Caco-2 (cell line): ENCODE measurements at regions not wholly inside any gene's neighbourhood (a gene's known extent, or its start where the extent isn't known, plus 50 kb on each side); places are given as distances from the start of the nearest gene placed in this dataset.

ENCODE experiments used
- BruUV-seq: library from RNA; stranded (reverse); fragments of 400-500 nt; replicated peaks from 2 replicates; lab custom pipeline; 2021; lab: Mats Ljungman, UMichigan
- CTCF ChIA-PET: fragments of 300-600 bp; sonication (Branson Sonifier 250); formaldehyde crosslinking; loops from one replicate; lab custom pipeline; 2022; ENCODE audit warnings: antibody characterized with exemption; lab: Charles Lee
- POLR2A ChIA-PET: fragments of 300-600 bp; sonication (Branson Sonifier 250); formaldehyde crosslinking; loops from one replicate; lab custom pipeline; 2022; ENCODE audit warnings: antibody characterized with exemption; lab: Charles Lee
- DNase-seq, 2 experiments: peaks; one replicate each; pipeline versions ENCODE4 v3.0.0 to v3.0.0-alpha.2; 2020 to 2022
- H3K27me3 ChIP-seq: replicated peaks from 2 replicates; pipeline ENCODE4 v1.6.0; 2011; ENCODE audit warnings: low read length; ENCODE audit not compliant: control insufficient read depth, insufficient read depth
- H3K36me3 ChIP-seq: 2 replicates; pipeline ENCODE4 v1.5.1; 2011; ENCODE audit warnings: low read length; ENCODE audit not compliant: control insufficient read depth, insufficient read depth
- H3K4me1 ChIP-seq: fragments of 250-450 bp; sonication (Bioruptor Pico); 2 replicates; pipeline ENCODE4 v1.5.1; 2020; ENCODE audit warnings: mild to moderate bottlenecking
- H3K4me3 ChIP-seq: 2 replicates; pipeline ENCODE4 v1.5.1; 2011; ENCODE audit warnings: low read depth, mild to moderate bottlenecking, control low read depth, low read length
- H3K9me3 ChIP-seq: fragments of 250-450 bp; sonication (Bioruptor Pico); 2 replicates; pipeline ENCODE4 v1.5.1; 2020; ENCODE audit warnings: mild to moderate bottlenecking, moderate library complexity
- H3K27ac Mint-ChIP-seq: one replicate; pipeline ENCODE4 v1.8.0; 2022; ENCODE audit warnings: mixed read lengths; ENCODE audit not compliant: unreplicated experiment
- H3K27me3 Mint-ChIP-seq: one replicate; pipeline ENCODE4 v1.8.0; 2022; ENCODE audit warnings: mixed read lengths; ENCODE audit not compliant: insufficient read depth, unreplicated experiment
- H3K36me3 Mint-ChIP-seq: one replicate; pipeline ENCODE4 v1.8.0; 2022; ENCODE audit warnings: mild to moderate bottlenecking, mixed read lengths; ENCODE audit not compliant: insufficient read depth, unreplicated experiment
- H3K4me1 Mint-ChIP-seq: one replicate; pipeline ENCODE4 v1.8.0; 2022; ENCODE audit warnings: low read depth, mixed read lengths; ENCODE audit not compliant: unreplicated experiment
- H3K4me3 Mint-ChIP-seq: one replicate; pipeline ENCODE4 v1.8.0; 2022; ENCODE audit warnings: mild to moderate bottlenecking, moderate library complexity, mixed read lengths; ENCODE audit not compliant: unreplicated experiment
- H3K9me3 Mint-ChIP-seq: one replicate; pipeline ENCODE4 v1.8.0; 2022; ENCODE audit warnings: mixed read lengths; ENCODE audit not compliant: unreplicated experiment
- CTCF ChIP-seq, 2 experiments: fragments of 200-600 bp in 1 of 2; IDR thresholded peaks; 1 replicate in 1 of 2; 2 replicates in 1 of 2; pipeline versions ENCODE4 v1.5.1 to v1.8.0; 2011 to 2022; ENCODE audit warnings: antibody characterized with exemption in 1 of 2, control low read depth in 1 of 2, inconsistent platforms in 1 of 2, low read depth in 1 of 2, low read length in 1 of 2, mild to moderate bottlenecking in 1 of 2, moderate library complexity in 1 of 2; ENCODE audit not compliant: insufficient read depth in 1 of 2, severe bottlenecking in 1 of 2, unreplicated experiment in 1 of 2
- intact Hi-C: fragments of 100-400 bp; cut with micrococcal nuclease; formaldehyde crosslinking; loops from one replicate; pipeline ENCODE4 v1.10.0; 2022; ENCODE audit not compliant: unreplicated experiment

- H3K27me3 Mint-ChIP-seq: peaks cover 3% of the 10 kb centered on the region
- BruUV-seq: no TSS peak
- TF ChIP-seq CTCF (IDR thresholded peaks at IDR 0.05; ENCODE audit: insufficient read depth in 1 of 2, low read depth in 1 of 2, low read length in 1 of 2, severe bottlenecking in 1 of 2, unreplicated experiment in 1 of 2): no peak
- H3K9me3 Mint-ChIP-seq: no peaks in the 10 kb centered on the region
- Histone ChIP-seq H3K27me3 (no peaks in the 10 kb centered on the region), H3K9me3 (no peaks in the 10 kb centered on the region), H3K4me3 (no peak overlapping the region), H3K4me1 (no peaks in the 10 kb centered on the region), H3K36me3 (no peaks in the 10 kb centered on the region)
- no peaks in the 10 kb centered on the region for H3K36me3 Mint-ChIP-seq
- H3K4me3 Mint-ChIP-seq: no peak overlapping the region
- DNase-seq: no peak
- intact Hi-C loops: no loop called here
- POLR2A ChIA-PET: no interaction called here
- CTCF ChIA-PET: no interaction called here
- H3K27ac Mint-ChIP-seq: no peak overlapping the region
- no peaks in the 10 kb centered on the region for H3K4me1 Mint-ChIP-seq
These were observed 1659.8 kb downstream of the BRINP3 start for GRCh38 chr1:188817814-188818213.

GRCh38 chr1:188822248-188822647, 1655.4 kb downstream of the BRINP3 start:
- Histone ChIP-seq H3K36me3 (no peaks in the 10 kb centered on the region), H3K4me1 (no peaks in the 10 kb centered on the region), H3K27me3 (no peaks in the 10 kb centered on the region), H3K4me3 (no peak overlapping the region), H3K9me3 (no peaks in the 10 kb centered on the region)
- Mint-ChIP-seq H3K27me3 (no peaks in the 10 kb centered on the region), H3K36me3 (no peaks in the 10 kb centered on the region), H3K27ac (no peak overlapping the region), H3K4me1 (no peaks in the 10 kb centered on the region), H3K4me3 (no peak overlapping the region), H3K9me3 (no peaks in the 10 kb centered on the region)
- ChIA-PET POLR2A (no interaction called here), CTCF (no interaction called here)
- intact Hi-C loops: no loop called here
- DNase-seq: no peak
- TF ChIP-seq CTCF (IDR thresholded peaks at IDR 0.05; ENCODE audit: insufficient read depth in 1 of 2, low read depth in 1 of 2, low read length in 1 of 2, severe bottlenecking in 1 of 2, unreplicated experiment in 1 of 2): no peak
- BruUV-seq: no TSS peak

- H3K9me3 ChIP-seq: no peaks in the 10 kb centered on the region
- H3K36me3 ChIP-seq: no peaks in the 10 kb centered on the region
- ChIA-PET POLR2A (no interaction called here), CTCF (interaction anchor here (0.7 kb wide), 1 partner anchor 43 kb away, joined by 3 read pairs; no protein-coding TSS in a partner anchor)
- Mint-ChIP-seq H3K4me3 (no peak overlapping the region), H3K9me3 (no peaks in the 10 kb centered on the region), H3K27me3 (no peaks in the 10 kb centered on the region), H3K27ac (no peak overlapping the region), H3K36me3 (no peaks in the 10 kb centered on the region), H3K4me1 (no peaks in the 10 kb centered on the region)
- no TSS peak for BruUV-seq
- no peak overlapping the region for H3K4me3 ChIP-seq
- H3K4me1 ChIP-seq: no peaks in the 10 kb centered on the region
- no peaks in the 10 kb centered on the region for H3K27me3 ChIP-seq
- intact Hi-C loops: no loop called here
- no peak for TF ChIP-seq CTCF (IDR thresholded peaks at IDR 0.05; ENCODE audit: insufficient read depth in 1 of 2, low read depth in 1 of 2, low read length in 1 of 2, severe bottlenecking in 1 of 2, unreplicated experiment in 1 of 2)
- DNase-seq: no peak
These were observed 1652.2 kb downstream of the BRINP3 start for GRCh38 chr1:188825471-188825870.
